Endothelial cell of umbilical vein (primary cell): ENCODE measurements at regions not wholly inside any gene's neighbourhood (a gene's known extent, or its start where the extent isn't known, plus 50 kb on each side); places are given as distances from the start of the nearest gene placed in this dataset.

Source experiments
- BruUV-seq: library from RNA; stranded (reverse); fragments of 400-500 nt; replicated peaks from 2 replicates; lab custom pipeline; 2021; lab: Mats Ljungman, UMichigan
- CTCF ChIA-PET: fragments of 300-600, 350-600 bp; sonication (Branson Sonifier 250); formaldehyde crosslinking; loops from one replicate; lab custom pipeline; 2021; ENCODE audit warnings: antibody characterized with exemption, inconsistent platforms; lab: Charles Lee
- POLR2A ChIA-PET: fragments of 300-600, 350-600 bp; sonication (Branson Sonifier 250); formaldehyde crosslinking; loops from one replicate; lab custom pipeline; 2021; ENCODE audit warnings: antibody characterized with exemption, inconsistent platforms; lab: Charles Lee
- DNase-seq: peaks from one replicate; pipeline ENCODE4 v3.0.0-alpha.2; 2011; ENCODE audit warnings: low read depth, low spot score
- FAIRE-seq: peaks from 2 replicates; lab custom pipeline; 2011; peaks lifted over from hg19 to GRCh38; lab: Jason Lieb, UNC
- H2AFZ ChIP-seq: 2 replicates; pipeline ENCODE4 v1.6.0; 2012; ENCODE audit warnings: low read depth, low read length, control low read depth, inconsistent platforms
- H3K27ac ChIP-seq: 2 replicates; pipeline ENCODE4 v1.5.1; 2011; ENCODE audit warnings: low read depth, mild to moderate bottlenecking, control low read depth, low read length, moderate library complexity; ENCODE audit not compliant: insufficient read depth
- H3K27me3 ChIP-seq, 2 experiments: 2 replicates each; pipeline versions ENCODE4 v1.6.0 to v1.6.1; 2011; ENCODE audit warnings: low read length in 2 of 2, mixed read lengths in 1 of 2; ENCODE audit not compliant: control insufficient read depth in 2 of 2, insufficient read depth in 2 of 2
- H3K36me3 ChIP-seq, 2 experiments: 2 replicates in 1 of 2; 3 replicates in 1 of 2; pipeline ENCODE4 v1.5.1; 2011; ENCODE audit warnings: low read length in 2 of 2, mild to moderate bottlenecking in 1 of 2, moderate library complexity in 1 of 2; ENCODE audit not compliant: control insufficient read depth in 2 of 2, insufficient read depth in 2 of 2; ENCODE audit errors: extremely low read depth in 1 of 2
- H3K4me1 ChIP-seq: 3 replicates; pipeline ENCODE4 v1.5.1; 2011; ENCODE audit warnings: mild to moderate bottlenecking, low read length; ENCODE audit not compliant: control insufficient read depth, insufficient read depth; ENCODE audit errors: extremely low read depth
- H3K4me2 ChIP-seq: 2 replicates; pipeline ENCODE4 v1.6.1; 2011; ENCODE audit warnings: low read length, control low read depth, mixed read lengths; ENCODE audit not compliant: insufficient read depth
- H3K4me3 ChIP-seq, 3 experiments: fragments of 200-600 bp in 1 of 3; sonication (generic), shearing (Covaris generic) in 1 of 3; replicated peaks in 1 of 3; 2 replicates each; pipeline ENCODE4 v1.5.1; 2011 to 2016; ENCODE audit warnings: control low read depth in 3 of 3, low read length in 3 of 3, mild to moderate bottlenecking in 2 of 3, inconsistent platforms in 1 of 3, low read depth in 1 of 3, moderate library complexity in 1 of 3; ENCODE audit not compliant: insufficient read depth in 1 of 3
- H3K79me2 ChIP-seq: 2 replicates; pipeline ENCODE4 v1.6.0; 2012; ENCODE audit warnings: low read length, inconsistent platforms; ENCODE audit not compliant: control insufficient read depth, insufficient read depth
- H3K9ac ChIP-seq: replicated peaks from 2 replicates; pipeline ENCODE3; 2011; ENCODE audit warnings: low read length, control low read depth; ENCODE audit not compliant: insufficient read depth; ENCODE audit errors: extremely low read depth
- H3K9me1 ChIP-seq: replicated peaks from 3 replicates; pipeline ENCODE4 v1.6.0; 2011; ENCODE audit warnings: mild to moderate bottlenecking, low read length; ENCODE audit not compliant: control insufficient read depth, insufficient read depth; ENCODE audit errors: extremely low read depth
- H3K9me3 ChIP-seq: replicated peaks from 2 replicates; pipeline ENCODE4 v1.5.1; 2012; ENCODE audit warnings: low read length, inconsistent platforms; ENCODE audit not compliant: control insufficient read depth, insufficient read depth
- H4K20me1 ChIP-seq: replicated peaks from 2 replicates; pipeline ENCODE3; 2011; ENCODE audit warnings: mild to moderate bottlenecking, low read length; ENCODE audit not compliant: control insufficient read depth, insufficient read depth; ENCODE audit errors: extremely low read depth
- EZH2 ChIP-seq: IDR thresholded peaks from 2 replicates; pipeline ENCODE4 v1.6.1; 2012; ENCODE audit warnings: borderline replicate concordance, low read depth, mild to moderate bottlenecking, moderate library complexity, low read length, inconsistent platforms; ENCODE audit not compliant: severe bottlenecking
- FOS ChIP-seq: IDR thresholded peaks from 2 replicates; pipeline ENCODE4 v1.6.1; 2011; ENCODE audit warnings: mild to moderate bottlenecking, low read length, moderate library complexity, borderline replicate concordance; ENCODE audit not compliant: insufficient read depth
- GATA2 ChIP-seq: IDR thresholded peaks from 2 replicates; pipeline ENCODE4 v1.7.0; 2011; ENCODE audit warnings: low read depth, mild to moderate bottlenecking, moderate library complexity, mixed read lengths, low read length; ENCODE audit not compliant: insufficient read length, insufficient read depth
- JUN ChIP-seq: IDR thresholded peaks from 2 replicates; pipeline ENCODE4 v1.6.1; 2011; ENCODE audit warnings: borderline replicate concordance, low read depth; ENCODE audit not compliant: insufficient read length, insufficient read depth
- dilution Hi-C: fragments of 300-500 bp; cut with MboI; formaldehyde crosslinking; loops from one replicate; pipeline ENCODE4 v1.15.0; 2019; ENCODE audit warnings: low sequenced_read_pairs; ENCODE audit not compliant: extremely low pct_ligation_motif_present
- intact Hi-C: fragments of 100-400 bp; cut with micrococcal nuclease; formaldehyde crosslinking; loops from one replicate; pipeline ENCODE4 v1.10.0; 2022
- TF ChIP-seq, protein P1 (sequence below), 2 donors: IDR thresholded peaks; 1 replicate in 1 of 2; 2 replicates in 1 of 2; pipeline ENCODE4 v1.5.1; 2011; ENCODE audit warnings: low read length in 2 of 2, mild to moderate bottlenecking in 2 of 2, moderate library complexity in 2 of 2, control low read depth in 1 of 2, inconsistent platforms in 1 of 2, low read depth in 1 of 2; ENCODE audit not compliant: insufficient read depth in 1 of 2; ENCODE audit errors: extremely low read depth in 1 of 2
- TF ChIP-seq, protein P2 (sequence below): IDR thresholded peaks from 2 replicates; pipeline ENCODE4 v1.6.1; 2011; ENCODE audit not compliant: insufficient read depth, insufficient read length

DNA sequence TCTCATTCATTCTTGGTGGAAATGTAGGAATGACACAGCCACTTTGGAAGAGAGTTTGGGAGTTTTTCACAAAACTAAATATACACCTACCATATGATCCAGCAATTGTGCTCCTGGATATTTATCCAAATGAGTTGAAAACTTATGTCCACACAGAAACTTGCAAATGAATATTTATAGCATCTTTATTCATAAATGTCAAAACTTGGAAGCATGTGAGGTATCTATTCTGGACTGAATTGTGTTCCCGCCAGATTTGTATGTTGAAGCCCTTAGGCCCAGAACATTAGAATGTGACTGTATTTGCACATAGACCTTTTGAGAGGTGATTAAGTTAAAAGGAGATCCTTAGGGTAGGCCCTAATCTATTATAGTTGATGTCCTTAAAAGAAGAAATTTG, 409.4 kb upstream of the SYT4 start:
- H2AFZ ChIP-seq = no peak overlapping the region
- no TSS peak for BruUV-seq
- no peaks in the 10 kb centered on the region for H3K79me2 ChIP-seq
- H3K9me1 ChIP-seq = no peaks in the 10 kb centered on the region
- H3K4me3 ChIP-seq = no peak overlapping the region
- no peaks in the 10 kb centered on the region for H4K20me1 ChIP-seq
- no peaks in the 10 kb centered on the region for H3K36me3 ChIP-seq
- no peaks in the 10 kb centered on the region for H3K9me3 ChIP-seq
- dilution Hi-C loops (no loop called here), intact Hi-C loops (no loop called here)
- TF ChIP-seq FOS = no peak
- no peak for TF ChIP-seq EZH2
- TF ChIP-seq, protein P1, sequence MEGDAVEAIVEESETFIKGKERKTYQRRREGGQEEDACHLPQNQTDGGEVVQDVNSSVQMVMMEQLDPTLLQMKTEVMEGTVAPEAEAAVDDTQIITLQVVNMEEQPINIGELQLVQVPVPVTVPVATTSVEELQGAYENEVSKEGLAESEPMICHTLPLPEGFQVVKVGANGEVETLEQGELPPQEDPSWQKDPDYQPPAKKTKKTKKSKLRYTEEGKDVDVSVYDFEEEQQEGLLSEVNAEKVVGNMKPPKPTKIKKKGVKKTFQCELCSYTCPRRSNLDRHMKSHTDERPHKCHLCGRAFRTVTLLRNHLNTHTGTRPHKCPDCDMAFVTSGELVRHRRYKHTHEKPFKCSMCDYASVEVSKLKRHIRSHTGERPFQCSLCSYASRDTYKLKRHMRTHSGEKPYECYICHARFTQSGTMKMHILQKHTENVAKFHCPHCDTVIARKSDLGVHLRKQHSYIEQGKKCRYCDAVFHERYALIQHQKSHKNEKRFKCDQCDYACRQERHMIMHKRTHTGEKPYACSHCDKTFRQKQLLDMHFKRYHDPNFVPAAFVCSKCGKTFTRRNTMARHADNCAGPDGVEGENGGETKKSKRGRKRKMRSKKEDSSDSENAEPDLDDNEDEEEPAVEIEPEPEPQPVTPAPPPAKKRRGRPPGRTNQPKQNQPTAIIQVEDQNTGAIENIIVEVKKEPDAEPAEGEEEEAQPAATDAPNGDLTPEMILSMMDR (IDR thresholded peaks at IDR 0.05; ENCODE audit: extremely low read depth in 1 of 2, insufficient read depth in 1 of 2, low read depth in 1 of 2, low read length in 2 of 2) = no peak
- no peak for TF ChIP-seq GATA2
- POLR2A ChIA-PET = no interaction called here
- no peak overlapping the region for H3K9ac ChIP-seq
- no peaks in the 10 kb centered on the region for H3K27me3 ChIP-seq
- no peak for FAIRE-seq
- no peaks in the 10 kb centered on the region for H3K4me1 ChIP-seq
- H3K4me2 ChIP-seq = no peak overlapping the region
- no peak for DNase-seq
- CTCF ChIA-PET = no interaction called here
- no peak overlapping the region for H3K27ac ChIP-seq

DNA sequence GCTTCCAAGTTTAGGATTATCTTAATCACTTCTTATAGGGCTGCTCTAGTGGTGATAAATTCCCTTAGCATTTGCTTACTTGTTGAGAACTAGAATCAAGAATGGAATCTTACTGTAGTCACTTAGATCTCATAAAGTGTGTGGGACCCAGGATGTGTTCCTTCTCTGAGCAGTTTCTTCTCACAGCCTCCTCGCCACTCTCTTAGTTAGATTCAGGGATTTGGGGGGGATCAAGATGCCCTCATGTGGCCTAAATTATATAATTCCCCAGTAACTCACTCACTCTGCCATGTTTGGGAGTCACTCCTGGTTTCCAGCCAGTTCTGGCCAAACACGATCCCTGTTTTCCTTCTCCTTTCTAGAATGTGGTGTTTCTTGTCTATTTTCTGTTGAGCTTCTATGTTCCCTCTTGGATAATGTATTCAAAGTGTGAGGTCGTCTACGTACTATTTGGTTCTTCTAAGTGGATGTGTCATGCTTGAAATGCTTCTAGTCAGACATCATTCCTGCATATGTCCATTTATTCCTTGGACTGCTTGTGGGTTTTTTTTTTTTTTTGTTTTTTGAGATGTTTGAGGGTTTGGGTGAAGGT, 414.9 kb upstream of the SYT4 start:
- intact Hi-C loops = no loop called here
- TF ChIP-seq, protein P2, sequence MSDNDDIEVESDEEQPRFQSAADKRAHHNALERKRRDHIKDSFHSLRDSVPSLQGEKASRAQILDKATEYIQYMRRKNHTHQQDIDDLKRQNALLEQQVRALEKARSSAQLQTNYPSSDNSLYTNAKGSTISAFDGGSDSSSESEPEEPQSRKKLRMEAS = no peak
- TF ChIP-seq JUN = no peak

More for the DNA sequence above, 414.9 kb upstream of the SYT4 start:
- no peak overlapping the region for H3K4me2 ChIP-seq
- H3K9ac ChIP-seq = no peak overlapping the region
- H2AFZ ChIP-seq = no peak overlapping the region
- H3K9me3 ChIP-seq = no peaks in the 10 kb centered on the region
- dilution Hi-C loops = no loop called here
- H3K4me3 ChIP-seq = no peak overlapping the region
- no peaks in the 10 kb centered on the region for H3K79me2 ChIP-seq
- no peaks in the 10 kb centered on the region for H3K27me3 ChIP-seq
- BruUV-seq = no TSS peak
- no peaks in the 10 kb centered on the region for H3K4me1 ChIP-seq
- DNase-seq = no peak
- no peak for FAIRE-seq
- ChIA-PET CTCF (no interaction called here), POLR2A (no interaction called here)
- H4K20me1 ChIP-seq = no peaks in the 10 kb centered on the region
- no peaks in the 10 kb centered on the region for H3K36me3 ChIP-seq
- H3K9me1 ChIP-seq = no peaks in the 10 kb centered on the region
- no peak overlapping the region for H3K27ac ChIP-seq
